B cell (primary cell): ENCODE measurements at regions not wholly inside any gene's neighbourhood (a gene's known extent, or its start where the extent isn't known, plus 50 kb on each side); places are given as distances from the start of the nearest gene placed in this dataset.

Experiments used
- EZH2 ChIP-seq: IDR thresholded peaks from 2 replicates; pipeline ENCODE4 v1.6.1; 2012; ENCODE audit warnings: borderline replicate concordance, low read depth, mild to moderate bottlenecking, moderate library complexity, low read length; ENCODE audit not compliant: insufficient read depth, poor library complexity, severe bottlenecking
- TF ChIP-seq, protein P1 (sequence below): fragments of 200-600 bp; IDR thresholded peaks from one replicate; pipeline ENCODE4 v1.8.0; 2022; ENCODE audit warnings: antibody characterized with exemption, mild to moderate bottlenecking

DNA sequence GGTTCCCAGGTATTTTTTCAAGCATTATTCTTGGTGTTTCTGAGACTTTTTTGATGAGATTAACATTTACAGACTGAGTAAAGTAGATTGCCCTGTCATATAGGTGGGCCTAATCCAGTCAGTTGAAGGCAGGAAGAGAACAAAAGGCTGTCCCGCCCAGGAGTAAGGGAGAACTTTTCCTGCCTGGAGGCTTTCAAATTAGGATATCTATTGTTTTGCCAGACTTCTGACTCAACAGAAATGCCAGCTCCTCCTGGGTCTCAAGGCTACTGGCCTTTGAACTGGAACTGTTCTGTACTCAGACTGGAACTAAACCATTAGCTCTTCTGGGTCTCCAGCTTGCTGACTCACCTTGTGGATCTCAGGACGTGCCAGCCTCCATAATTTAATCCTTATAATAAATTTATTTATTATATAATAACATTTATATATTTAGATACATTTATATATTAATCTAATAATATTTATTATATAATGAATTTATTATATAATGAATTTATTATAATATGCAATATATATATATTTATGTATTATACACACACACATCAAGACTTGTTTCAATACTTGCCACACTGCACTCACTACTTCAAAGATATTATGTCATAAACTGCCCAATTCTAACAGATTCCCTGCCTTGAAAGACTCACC, 510.8 kb upstream of the B3GALT2 start:
- TF ChIP-seq, protein P1, sequence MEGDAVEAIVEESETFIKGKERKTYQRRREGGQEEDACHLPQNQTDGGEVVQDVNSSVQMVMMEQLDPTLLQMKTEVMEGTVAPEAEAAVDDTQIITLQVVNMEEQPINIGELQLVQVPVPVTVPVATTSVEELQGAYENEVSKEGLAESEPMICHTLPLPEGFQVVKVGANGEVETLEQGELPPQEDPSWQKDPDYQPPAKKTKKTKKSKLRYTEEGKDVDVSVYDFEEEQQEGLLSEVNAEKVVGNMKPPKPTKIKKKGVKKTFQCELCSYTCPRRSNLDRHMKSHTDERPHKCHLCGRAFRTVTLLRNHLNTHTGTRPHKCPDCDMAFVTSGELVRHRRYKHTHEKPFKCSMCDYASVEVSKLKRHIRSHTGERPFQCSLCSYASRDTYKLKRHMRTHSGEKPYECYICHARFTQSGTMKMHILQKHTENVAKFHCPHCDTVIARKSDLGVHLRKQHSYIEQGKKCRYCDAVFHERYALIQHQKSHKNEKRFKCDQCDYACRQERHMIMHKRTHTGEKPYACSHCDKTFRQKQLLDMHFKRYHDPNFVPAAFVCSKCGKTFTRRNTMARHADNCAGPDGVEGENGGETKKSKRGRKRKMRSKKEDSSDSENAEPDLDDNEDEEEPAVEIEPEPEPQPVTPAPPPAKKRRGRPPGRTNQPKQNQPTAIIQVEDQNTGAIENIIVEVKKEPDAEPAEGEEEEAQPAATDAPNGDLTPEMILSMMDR: no peak
- no peak for TF ChIP-seq EZH2
